ENCODE measurements at regions not wholly inside any gene's neighbourhood (a gene's known extent, or its start where the extent isn't known, plus 50 kb on each side); places are given as distances from the start of the nearest gene placed in this dataset.

DNA sequence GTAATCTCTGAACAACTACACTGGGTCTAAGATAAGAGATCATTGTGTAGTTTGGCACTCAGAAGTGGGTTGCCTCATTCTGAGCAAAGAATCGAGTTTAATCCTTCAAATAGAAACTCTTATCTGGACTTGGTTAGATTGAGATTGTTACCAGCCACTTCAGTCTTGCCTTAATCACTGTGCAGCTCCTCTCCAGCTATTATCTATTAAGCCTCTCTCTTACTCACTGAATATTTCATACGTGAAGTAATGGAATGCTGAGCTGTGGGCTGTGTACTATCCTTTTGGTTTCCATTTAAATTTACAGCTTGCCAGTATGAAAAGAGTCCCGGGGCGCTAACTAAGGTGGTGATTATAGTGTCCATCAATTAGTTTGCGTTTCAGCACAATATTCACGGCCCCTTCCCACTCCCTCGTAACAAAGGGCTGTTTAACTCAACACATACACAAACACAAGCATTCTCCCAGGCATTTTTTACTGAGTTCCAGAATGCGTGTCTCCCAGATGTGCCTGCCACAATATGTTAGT, 65.7 kb upstream of the NCKAP5 start:
- TF ChIP-seq SIN3A (conservative IDR thresholded peaks at IDR 0.05 in 1 of 2, IDR thresholded peaks at IDR 0.05 in 1 of 2; ENCODE audit: low read depth in 1 of 2, low read length in 2 of 2), result no peak
- TF ChIP-seq TAF1 (IDR thresholded peaks at IDR 0.05; ENCODE audit: low read depth, low read length), result no peak

All from H1 (cell line).